Lower leg skin (tissue), 4 donors: ENCODE measurements at regions not wholly inside any gene's neighbourhood (a gene's known extent, or its start where the extent isn't known, plus 50 kb on each side); places are given as distances from the start of the nearest gene placed in this dataset.

Source experiments
- DNase-seq, 2 donors: peaks; one replicate each; pipeline ENCODE4 v3.0.0-alpha.2; 2019; ENCODE audit warnings: low spot score in 2 of 2
- H3K4me3 ChIP-seq: fragments of 200-600 bp; sonication (generic); 2 replicates; pipeline ENCODE4 v1.5.1; 2017; ENCODE audit warnings: mild to moderate bottlenecking, low read depth; ENCODE audit not compliant: poor library complexity, severe bottlenecking
- CTCF ChIP-seq, 3 donors: fragments of 450-650 bp; IDR thresholded peaks; one replicate each; pipeline ENCODE4 v1.5.1; 2016; ENCODE audit warnings: antibody characterized with exemption in 3 of 3, mild to moderate bottlenecking in 3 of 3, moderate library complexity in 2 of 3
- POLR2A ChIP-seq, 2 donors: fragments of 450-650 bp; IDR thresholded peaks; one replicate each; pipeline ENCODE4 v1.6.1; 2016 to 2017; ENCODE audit warnings: antibody characterized with exemption in 2 of 2, mild to moderate bottlenecking in 1 of 2, moderate library complexity in 1 of 2
- WGBS, 2 donors: methylation state at CpG; one replicate each; pipeline ENCODE4 v1.1.5; 2018; 5-methylcytosine and 5-hydroxymethylcytosine counted together
- intact Hi-C: fragments of 100-400 bp; cut with DNase I; formaldehyde crosslinking; loops from one replicate; pipeline ENCODE4 v1.15.0; 2023; ENCODE audit warnings: low total_unique reads

- H3K4me3 ChIP-seq, result no peak overlapping the region
- WGBS, 2 donors, result 80 to 83% methylated on average over 3 of the region's 3 CpGs
- no peak for DNase-seq
- intact Hi-C loops, result no loop called here
- TF ChIP-seq POLR2A (IDR thresholded peaks at IDR 0.05) (no peak), CTCF (IDR thresholded peaks at IDR 0.05) (no peak)
These were observed 50.8 kb upstream of the SLIT3 start for GRCh38 chr5:169351721-169352120.

DNA sequence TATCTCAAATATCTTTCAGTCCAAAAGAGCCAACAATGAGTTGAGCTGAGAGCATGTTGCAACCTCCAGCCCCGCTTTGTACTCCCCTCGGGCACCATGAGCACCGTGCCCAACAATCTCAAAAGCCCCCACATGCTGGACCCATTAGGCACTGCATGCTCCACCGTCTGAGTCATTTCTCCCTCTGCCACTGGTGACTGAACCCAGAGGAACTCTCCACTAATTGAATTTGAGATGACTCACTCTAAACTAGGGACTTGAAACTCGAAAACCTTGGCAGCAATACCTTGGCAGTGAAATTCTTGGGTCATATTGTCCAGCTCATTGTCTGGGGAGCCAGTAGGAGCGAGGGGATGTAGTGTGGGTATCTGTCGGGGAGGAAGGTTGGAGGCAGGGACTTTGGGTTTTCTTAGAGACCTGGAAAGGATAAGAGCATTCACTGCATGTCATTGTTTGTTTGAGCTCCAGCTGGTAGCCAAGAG, 49.9 kb upstream of the SLIT3 start:
- TF ChIP-seq POLR2A (IDR thresholded peaks at IDR 0.05) (no peak), CTCF (IDR thresholded peaks at IDR 0.05) (no peak)
- H3K4me3 ChIP-seq, result no peak overlapping the region
- WGBS, 2 donors, result 28 to 33% methylated on average over 7 of the region's 7 CpGs
- intact Hi-C loops, result no loop called here
- peak in 1 of 2 donors; percentile 63 for DNase-seq
